GM21723 (cell line): ENCODE measurements at regions not wholly inside any gene's neighbourhood (a gene's known extent, or its start where the extent isn't known, plus 50 kb on each side); places are given as distances from the start of the nearest gene placed in this dataset.

Experiments used
- ATAC-seq: cut with Tn5 transposase; IDR thresholded peaks from one replicate; pipeline ENCODE4 v1.9.1; 2021; ENCODE audit warnings: mild to moderate bottlenecking, moderate library complexity; ENCODE audit not compliant: unreplicated experiment

DNA sequence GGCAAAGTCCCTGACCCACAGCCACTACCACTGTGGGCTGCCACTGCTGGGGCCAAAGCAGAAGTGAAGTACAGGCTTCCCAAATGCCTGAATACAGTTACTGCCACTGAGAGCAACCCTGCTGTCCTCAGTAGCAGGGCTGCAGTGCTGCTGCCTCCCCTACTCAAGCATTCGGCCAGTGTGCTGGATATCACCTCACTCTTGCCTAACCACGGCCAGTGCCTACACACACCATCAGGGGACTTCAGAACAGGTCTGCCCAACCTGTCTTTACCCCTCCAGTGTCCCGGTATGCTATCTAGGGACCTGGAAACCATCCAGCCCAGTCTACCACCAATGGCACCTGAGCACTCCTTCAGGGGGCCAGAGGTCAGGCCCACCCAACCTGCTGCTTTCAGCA, 261.5 kb upstream of the COL8A1 start:
- no peak for ATAC-seq

DNA sequence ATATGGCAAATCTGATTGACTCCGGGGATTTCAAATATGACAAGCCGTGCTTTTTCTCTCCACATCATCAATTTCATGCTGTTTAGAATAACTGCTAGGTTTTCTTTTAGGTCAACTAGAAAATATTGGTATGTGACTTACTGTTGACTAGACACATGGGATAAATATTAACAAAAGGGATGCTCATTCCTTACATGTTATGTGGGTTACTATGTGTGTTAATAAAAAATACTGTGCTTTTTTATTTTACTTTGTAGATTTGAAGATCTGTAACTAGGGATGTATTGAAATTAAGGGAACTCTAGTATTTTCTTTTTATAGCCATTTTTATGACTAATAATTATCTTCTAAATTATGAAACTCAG, 264.6 kb upstream of the COL8A1 start:
- ATAC-seq: no peak

DNA sequence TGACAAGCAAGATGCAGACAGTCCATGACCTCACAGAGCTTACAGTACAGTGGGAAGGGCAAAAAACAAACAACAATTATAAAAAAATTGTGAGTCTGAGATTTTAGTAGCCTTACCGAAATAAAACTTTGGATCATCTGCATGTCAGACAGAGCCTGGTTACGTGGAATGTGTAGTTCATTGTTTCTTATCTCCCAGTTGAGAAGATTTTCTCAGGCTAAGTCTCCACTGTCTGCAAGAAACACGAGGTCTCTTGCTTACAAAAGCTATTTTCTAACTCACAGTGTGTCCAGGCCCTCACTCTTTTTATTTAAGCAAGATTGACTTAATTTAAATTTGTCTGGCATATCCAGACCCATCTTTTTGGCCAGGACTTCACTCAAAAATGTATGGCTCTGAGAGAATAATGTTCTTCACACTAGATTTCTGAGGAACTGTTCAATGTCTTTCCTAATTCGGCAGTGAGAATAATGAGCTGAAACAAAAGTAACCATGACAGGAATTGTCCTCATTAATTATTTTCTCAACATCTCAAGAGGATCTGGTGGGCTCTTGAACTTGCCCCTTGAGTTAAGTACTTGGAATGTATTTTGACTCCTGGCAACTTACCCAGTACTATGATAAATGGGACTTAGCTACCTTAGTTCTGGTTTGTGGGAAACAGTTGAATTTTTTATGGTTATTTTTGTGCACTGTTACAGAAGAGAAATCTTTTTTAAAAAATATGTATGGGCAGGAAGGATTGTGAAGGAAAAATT, 265.1 kb upstream of the COL8A1 start:
- no peak for ATAC-seq

DNA sequence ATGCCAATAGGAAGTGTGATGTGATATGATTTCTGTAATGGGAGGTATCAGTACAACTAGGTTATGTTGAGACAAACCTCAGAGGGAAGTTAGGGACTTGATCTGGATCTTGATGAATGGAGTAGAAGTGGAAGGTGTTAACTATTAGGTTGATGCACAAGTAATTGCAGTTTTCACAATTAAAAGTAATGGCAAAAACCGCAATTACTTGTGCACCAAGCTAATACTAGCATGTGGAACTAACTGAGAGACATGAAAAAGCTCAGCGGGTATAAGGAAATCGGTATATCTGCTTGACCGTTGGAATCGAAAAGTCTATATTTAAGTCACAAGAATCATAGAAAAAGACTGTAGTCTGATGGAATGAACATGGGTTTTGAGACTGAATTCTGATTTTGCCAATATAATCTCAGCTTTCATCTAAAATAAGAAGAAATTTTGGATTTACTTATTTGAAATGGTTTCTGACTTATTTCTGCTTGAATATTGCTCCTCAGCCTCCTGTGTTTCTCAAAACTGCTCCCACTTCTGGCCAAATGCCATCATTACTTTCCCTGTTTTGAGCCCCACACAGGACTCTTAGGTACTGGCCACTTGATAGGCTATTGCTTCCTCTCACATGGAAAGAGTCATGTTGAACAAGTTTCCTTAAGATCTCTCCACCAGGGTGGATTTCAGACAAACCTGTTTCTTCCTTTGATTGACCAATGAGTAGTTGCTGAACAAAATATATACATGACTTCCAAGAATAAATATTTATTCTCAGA, 271.5 kb upstream of the COL8A1 start:
- ATAC-seq: no peak

GRCh38 chr3:99365979-99366378, 272.4 kb upstream of the COL8A1 start:
- no peak for ATAC-seq

GRCh38 chr3:99365396-99365795, 273.0 kb upstream of the COL8A1 start:
- no peak for ATAC-seq

DNA sequence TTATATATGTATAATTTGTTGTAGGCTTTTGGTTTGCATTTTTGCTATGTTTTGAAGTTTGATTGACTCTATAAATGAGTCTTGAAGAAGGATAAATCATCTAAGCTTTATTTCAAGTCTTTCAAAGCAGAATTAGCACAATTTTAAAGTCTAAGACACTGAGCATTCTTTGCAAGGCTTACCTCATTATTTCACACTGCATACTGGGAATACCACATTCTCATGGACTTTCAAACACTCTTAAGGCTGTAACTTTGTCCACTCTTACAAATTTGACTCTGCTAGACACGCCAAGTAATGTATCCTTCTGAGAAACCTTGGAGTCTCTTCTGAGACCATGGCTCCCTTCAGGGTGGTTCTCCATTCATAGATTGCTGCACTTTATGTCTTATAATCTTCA, 281.3 kb upstream of the COL8A1 start:
- no peak for ATAC-seq

DNA sequence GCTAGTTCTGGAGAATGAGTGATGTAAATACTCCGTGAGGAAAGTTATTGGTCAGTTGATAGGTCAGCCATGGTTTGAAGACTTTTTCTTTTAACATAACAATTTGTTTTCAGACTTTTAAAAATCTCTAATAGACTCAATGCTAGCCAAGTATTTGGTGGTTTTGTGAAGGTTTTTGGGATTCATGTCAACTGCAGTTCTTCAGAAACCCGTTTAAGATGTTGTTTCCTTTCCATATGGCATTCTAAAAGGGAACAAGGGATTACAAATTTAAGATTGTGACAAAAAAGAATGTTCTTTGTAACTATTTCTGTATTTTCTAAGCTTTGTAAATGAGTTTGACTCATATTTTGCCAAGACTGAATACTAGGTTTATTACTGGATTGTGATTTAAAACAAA, 281.7 kb upstream of the COL8A1 start:
- no peak for ATAC-seq

DNA sequence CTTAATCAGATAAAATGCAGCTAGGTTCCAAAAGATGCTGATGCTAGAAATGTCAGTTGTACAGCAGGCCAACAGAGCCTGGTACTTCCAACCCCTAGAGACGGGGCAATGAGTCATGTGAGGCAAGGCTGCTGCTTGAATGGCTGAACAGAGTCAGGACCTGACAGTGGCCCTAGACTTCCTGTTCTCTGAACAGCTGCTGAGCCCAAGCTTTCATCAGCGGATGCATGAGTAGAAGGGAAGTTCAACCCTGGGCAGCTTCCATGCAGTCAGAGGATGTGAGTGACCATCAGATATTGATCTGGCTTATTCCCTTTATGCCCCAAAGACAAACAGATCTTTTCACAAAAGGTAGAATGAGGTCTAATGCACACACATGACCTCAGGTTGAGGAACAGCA, 282.9 kb upstream of the COL8A1 start:
- ATAC-seq: no peak

DNA sequence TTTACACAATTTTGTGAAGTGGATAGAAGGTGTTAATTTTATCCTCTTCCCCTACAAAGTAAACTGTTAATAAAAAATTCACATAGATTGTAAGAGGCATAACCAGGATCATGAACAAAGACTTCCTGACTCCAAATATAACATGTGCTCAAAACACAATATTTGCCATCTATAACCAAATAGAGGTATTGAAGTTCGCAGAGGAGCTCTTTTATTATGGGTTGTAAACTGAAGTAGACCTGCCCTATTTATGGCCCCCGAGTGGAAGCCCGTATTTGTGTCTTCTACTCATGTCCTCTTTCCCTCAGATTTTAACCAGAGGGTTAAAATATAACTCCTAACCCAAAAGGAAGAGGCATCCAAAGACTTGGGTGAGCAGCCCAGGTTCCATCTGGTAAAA, 285.6 kb upstream of the COL8A1 start:
- no peak for ATAC-seq

DNA sequence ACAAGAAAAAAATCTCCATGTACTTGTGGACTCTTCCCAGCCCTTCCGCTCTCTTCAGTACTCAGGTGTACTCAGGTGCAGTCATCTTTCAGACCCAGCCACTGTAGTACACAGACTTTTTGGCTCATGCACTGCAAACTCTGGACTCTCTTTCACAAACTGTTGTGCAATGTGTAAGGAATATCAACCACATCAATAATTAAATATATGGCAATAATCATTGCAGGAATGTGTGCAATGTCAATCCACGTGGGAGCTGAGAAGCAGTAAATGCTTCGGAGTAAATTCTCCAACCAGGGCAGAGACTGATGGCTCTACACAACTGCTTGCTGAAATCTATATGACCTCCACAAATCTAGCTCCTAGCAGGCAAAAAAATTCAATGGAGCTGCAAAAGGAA, 287.3 kb upstream of the COL8A1 start:
- no peak for ATAC-seq

- ATAC-seq: no peak
These were observed 289.9 kb upstream of the COL8A1 start for GRCh38 chr3:99348451-99348850.

DNA sequence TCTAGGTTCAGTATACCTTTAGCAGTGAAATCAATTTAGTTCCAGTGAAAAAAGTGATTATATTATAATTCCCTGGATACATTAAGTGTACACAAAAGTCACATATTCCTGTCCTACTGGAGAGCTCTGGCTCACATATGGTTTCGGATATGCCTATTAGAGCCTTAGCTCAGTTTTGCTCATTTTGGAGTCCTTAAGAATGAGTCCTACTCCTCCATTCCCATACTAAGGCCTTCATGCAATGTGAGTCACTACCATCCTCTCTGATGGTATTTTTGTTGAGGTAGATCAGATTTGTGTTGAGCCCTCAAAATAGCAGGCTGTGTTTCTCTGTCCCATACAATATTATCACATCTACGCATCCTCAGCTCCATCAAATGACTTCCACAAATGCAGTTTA, 294.2 kb upstream of the COL8A1 start:
- ATAC-seq: no peak

- no peak for ATAC-seq
These were observed 296.0 kb upstream of the COL8A1 start for GRCh38 chr3:99342383-99342782.

DNA sequence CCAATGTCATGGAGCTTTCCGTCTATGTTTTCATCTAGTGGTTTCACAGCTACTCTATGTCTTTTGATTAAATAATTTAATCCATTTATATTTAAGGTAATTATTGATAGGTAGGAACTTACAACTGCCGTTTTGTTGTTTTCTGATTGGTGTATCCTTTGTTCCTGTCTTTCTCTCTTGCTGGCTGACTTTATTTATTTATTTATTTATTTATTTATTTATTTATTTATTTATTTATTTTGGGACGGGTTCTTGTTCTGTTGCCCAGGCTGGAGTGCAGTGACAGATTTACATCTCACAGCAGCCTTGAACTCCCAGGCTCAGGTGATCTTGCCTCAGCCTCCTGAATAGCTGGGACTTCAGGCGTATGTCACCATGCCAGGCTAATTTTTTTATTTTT, 299.2 kb upstream of the COL8A1 start:
- no peak for ATAC-seq

DNA sequence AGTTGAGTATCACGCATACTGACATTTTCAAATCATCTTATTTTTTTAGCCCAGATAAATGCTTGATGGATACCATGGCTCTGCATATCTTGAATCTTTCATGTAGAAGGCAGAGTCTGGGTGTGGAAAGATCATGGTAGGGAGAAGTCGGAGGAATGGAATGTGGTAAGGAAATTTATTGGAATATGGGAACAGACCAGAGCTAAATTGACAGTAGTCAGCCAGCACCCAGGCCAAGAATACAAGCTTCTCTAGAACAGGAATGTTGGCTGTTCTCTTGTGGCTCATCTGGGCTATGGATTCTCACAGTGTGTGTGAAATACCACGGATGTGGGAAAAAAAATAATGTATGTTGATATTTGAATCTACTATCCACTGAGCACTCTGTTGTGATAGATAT, 305.7 kb upstream of the COL8A1 start:
- ATAC-seq: no peak

DNA sequence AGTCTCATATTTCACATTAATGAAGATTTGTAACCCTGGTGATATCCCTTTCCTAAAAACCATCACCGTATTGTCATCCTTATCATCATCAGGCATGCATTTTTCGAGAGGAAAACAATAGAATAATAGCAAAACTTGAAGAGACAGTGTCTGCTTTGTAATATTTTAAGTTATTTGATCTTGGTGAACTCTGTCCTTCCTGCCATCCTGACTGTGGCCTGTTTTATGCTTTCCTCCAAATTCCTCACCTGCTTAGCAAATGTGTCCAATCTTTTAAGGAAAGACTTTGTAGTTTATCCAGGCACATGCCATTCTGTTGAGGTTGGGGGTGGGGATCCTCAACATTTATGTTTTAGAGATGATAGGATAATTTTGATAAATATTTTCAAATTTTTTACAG, 306.1 kb upstream of the COL8A1 start:
- no peak for ATAC-seq

DNA sequence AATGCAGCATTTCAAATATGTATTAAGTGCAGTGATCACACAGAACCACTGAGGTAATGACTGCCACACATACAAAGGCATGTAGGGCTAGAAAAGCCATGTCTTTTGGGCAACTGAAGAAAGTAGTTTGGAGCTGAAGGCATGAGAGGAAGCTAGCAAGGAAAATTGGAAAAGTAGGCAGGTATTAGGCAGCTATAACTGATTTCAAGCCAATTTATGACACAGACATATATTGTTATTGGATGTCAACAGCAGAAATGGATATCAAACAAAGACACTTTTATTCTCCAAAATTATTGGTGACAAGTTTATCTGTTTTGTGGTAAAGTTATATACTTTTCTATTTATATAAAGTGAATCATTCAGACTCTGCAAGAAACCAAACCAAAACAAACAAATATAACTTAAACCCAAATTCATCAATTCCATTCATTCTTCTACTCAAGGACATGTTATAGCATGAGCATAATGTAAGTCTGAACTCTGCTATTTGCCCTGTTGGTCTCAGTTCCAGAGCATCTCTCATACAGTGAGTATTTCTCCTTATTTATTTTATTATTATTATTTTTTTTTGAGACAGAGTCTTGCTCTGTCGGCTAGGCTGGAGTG, 307.4 kb upstream of the COL8A1 start:
- no peak for ATAC-seq

DNA sequence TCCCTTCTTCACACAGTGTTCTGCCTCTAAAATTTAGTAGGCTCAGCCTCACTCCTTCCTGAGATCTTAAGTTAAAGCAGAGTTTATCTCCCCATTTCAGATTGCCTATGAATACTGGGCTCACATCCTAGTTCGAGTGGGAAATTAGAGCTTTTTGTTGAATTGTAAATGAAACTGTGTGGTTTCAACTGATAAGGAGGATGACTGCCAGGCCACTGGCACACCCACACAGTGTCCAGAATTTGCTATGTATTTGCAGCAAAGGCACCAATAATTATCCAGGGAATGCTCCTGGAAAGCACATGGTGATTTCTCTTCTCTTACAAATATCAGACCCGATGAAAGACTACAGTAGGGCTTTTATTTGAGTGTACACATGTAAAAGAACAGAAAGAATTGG, 308.1 kb upstream of the COL8A1 start:
- ATAC-seq: no peak

DNA sequence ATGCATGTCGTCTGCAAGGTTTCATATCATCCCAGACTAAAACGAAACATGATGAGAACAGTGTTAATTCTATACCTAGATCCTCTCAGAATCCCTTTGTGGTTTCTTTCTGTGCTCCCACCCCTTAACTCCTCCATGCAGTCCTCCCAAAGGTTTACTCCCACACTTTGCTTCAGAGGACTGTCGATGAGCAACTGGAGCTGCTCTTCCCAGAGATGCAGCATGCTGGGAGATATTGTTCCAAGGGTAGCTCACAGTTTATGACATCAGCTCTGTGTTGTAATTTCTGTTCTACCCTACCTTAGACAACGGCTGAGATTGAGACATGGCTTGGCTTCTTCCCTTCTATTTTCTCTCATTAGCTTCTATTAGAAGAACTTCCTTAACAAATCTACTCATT, 313.0 kb upstream of the COL8A1 start:
- no peak for ATAC-seq

- ATAC-seq: no peak
These were observed 313.7 kb upstream of the COL8A1 start for GRCh38 chr3:99324636-99325203.

GRCh38 chr3:99323940-99324339, 314.5 kb upstream of the COL8A1 start:
- ATAC-seq: no peak
